Kidney glomerular epithelial cell (primary cell): ENCODE measurements at regions not wholly inside any gene's neighbourhood (a gene's known extent, or its start where the extent isn't known, plus 50 kb on each side); places are given as distances from the start of the nearest gene placed in this dataset.

Experiments used
- DNase-seq: peaks from one replicate; lab custom pipeline; 2025; lab: John Stamatoyannopoulos, UW

DNA sequence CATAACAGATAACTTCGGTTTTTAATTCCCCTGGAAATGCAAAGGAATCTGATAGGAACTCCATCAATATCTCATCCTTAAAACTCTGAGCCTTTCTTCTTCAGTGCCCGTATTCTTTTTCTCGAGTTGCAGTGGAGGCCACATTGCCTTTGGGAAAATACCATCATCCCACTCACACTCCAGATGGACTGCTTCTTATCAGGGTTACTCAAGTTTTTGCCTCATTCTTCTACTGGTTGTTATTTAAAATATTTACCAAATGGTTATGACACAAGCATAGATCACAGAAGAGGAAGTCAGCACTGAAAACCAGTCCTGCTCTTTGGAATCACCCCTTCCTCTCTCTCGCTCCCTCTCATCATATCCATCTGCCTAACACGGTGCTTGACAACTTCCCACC is 1020.5 kb upstream of the SLC10A2 start:
- DNase-seq = no peak

DNA sequence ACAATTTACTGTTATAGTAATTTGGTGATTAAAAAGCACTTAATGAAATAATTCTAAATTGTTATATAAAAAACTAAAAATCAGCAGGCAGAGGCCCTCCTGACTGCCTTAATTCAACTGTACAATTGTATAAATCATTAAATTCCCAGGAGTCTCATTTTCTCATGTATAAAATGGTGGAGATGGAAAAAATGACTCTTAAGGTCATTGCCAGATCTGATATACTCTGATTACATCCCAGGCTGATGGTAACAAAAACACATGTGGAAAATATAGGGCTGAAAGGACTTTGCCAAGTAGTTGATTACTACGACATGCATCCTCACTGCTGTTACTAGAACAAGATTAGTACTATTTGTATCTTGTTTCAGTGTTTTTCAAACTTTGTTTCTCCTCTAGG is 1020.0 kb upstream of the SLC10A2 start:
- DNase-seq = no peak

DNA sequence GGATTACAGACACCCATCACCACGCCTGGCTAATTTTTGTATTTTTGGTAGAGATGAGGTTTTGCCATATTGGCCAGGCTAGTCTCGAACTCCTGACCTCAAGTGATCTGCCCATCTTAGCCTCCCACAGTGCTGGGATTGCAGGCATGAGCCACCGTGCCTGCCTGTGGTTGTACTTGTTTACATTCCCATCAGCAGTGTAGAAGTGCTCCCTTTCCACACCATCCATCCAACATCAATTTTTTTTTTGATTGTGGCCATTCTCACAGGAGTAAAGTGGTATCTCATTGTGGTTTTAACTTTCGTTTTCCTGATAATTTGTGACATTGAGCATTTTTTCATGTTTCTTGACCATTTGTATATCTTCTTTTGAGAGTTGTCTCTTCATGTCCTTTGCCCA is 1019.4 kb upstream of the SLC10A2 start:
- no peak for DNase-seq

DNA sequence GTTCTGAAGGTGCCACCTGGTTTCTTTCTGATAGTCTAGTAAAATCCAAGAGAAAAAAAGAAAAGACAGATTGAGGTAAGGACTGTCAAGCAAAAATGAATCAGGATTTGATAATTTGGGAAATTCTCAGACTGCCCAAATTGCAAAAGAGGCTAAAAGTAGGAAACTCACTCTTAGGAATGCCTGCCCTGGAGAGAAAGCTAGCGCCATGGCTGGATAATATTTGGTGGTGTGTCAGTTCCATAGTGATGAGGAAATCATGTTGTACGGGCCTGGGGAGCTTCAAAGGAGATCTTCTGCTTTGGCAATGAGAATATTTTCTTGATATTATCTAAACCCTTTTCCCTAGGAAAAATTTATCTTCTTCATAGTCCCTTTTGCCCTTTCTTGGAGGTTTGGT is 1008.1 kb upstream of the SLC10A2 start:
- no peak for DNase-seq

DNA sequence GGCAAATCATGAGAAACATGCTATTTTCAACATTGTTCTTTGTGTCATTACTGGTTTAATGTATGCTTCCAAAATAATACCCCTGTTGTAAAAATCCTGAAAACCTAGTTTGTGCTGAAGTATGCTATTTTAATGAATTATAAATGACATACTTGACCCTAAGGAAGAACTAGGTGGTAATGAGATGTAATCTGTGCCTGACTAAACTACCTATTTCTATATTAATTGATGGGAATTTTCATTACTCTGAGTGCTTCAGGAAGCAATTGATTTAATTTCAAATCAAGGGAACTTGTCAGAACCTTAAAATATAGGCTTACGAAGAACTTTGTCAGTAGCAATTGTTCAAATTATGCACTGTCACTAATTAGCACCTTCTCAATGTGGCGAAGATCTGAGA is 1005.6 kb upstream of the SLC10A2 start:
- DNase-seq = no peak

DNA sequence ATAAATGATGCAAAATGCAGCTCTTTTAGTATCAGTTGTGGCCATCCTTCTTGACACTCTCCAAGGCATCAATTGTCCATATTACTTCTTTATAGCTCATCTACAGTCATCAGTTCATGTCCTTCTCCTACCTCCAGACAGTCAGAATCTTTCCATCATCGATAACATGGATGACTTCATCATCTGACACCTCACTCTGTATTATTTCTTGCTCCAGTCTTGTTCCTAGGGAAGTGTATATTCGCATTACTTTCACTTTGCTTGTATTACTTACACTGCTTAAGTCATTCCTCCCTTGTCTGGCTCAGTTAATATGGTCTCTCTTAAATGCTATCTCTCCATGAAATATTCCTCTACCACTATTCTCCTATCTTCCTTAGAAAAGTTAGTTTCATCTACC is 999.1 kb upstream of the SLC10A2 start:
- no peak for DNase-seq

DNA sequence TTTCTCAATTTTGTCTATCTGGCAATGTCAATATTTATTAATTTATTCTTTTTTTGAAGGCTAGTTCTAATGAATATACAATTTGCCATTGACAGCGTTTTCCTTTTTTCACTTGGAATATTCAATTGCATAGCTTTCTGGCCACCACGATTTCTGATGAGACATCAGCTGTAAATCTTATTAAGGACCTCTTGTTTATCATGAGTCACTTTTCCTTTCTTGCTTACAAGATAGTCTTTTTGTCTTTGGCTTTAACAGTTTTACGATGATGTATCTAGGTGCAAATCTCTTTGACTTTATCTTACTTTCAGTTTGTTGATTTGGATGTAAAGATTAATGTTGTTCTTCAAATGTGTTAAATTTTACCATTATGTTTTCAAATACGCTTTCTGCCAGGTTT is 991.6 kb upstream of the SLC10A2 start:
- no peak for DNase-seq

DNA sequence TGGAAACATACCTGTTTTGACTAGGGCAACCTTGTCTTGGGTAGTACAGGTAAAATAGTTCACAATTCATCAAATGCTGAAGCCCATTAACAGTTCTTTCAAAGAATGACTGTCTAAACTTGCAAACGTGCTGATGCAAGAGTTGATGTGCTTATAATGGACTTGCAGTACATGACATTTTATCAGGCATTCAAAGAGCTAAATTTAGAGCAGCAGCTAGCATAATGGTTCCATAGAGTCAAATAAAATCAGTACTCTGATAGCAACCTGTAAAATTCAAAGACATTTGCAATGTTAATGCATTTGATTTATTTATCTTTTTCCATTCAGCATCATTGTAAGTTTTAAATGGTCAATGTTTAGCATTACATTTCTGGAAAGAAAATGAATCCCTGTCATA is 979.7 kb upstream of the SLC10A2 start:
- no peak for DNase-seq

DNA sequence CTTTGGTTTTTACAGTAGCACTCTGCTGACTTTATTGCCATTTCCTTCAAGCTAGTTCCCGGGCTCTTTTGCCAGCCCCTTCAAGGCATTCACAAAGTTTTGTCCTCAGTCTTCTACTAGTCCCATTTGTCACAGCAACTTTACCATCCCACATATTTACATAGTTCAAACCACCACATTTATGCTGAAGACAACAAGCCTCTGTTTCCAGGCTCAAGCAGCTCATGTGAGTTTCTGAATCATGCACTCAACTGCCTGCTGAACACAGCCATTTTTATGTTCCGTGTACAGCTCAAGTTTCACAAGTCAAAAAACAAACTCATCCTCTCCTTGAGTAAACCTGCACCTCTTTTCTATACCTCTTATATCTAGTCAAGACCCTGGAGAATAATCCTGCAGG is 977.0 kb upstream of the SLC10A2 start:
- no peak for DNase-seq

DNA sequence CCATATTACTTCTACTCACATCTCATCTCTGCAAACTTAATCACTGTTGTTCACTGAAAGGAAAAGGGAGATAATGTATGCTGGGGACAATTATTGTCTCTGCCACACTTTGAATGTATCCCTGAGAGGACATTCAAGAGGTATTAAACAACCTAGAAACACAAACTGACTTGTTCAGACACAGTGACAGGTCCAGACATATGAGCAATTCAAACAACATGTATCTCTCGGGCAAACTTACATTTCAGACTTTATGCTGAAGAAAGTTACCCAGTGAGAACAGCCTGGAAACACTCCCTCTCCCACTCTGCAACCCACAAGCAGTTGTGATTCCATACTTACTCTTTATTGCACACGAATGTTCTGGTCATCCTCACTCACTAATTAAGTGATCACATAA is 968.7 kb upstream of the SLC10A2 start:
- no peak for DNase-seq

DNA sequence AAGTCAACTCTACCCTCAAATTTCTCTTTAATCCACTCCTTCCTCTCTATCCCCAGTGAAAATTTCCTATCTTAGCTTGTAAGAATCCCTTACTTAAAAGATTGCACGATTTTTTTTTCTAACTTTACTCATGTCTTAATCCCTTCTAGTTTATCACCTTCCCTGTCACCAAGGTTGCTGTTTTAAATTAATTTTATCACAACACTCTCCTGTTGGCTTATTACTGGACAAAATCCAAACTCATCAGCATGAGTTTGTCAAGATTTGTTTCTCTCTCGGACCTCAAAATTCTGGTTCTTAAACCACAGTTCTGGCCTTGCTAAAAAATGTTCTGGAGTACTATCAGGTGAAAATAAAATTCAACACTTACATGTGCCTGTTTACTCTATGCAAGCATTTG is 959.1 kb upstream of the SLC10A2 start:
- no peak for DNase-seq

DNA sequence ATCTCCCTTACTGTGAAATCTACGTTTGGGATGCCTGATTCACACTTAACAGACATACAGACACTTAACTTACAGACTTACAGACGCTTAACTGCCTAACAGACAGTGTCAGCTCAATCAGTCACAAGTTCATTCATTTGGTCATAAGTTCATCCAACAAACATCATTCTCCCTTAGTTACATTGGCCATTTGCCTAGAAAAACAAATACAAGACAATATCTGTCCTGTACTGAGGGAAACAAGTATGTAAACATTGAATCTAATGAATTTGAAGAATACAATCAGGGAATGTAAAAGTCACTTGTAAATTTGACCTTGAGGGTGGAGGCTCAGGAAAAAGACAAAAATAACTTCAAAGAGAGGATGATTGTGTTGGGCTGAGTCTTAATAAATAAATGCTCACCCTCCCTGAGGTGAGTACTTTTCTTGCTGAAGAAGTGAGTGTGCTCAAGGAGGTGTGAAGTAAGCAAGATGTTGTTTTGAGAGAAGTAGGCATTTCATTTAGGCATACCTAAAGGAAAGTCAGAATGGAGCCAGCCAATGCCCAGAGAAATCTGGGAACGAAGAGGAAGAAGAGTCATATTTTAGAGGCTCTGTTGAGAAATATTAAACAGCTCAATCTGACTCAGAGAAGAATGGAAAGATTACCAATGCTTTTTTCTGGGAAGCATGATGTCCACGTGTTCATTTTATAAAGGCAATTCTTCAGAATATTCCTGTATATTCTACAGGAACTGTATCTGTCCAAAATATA is 958.4 kb upstream of the SLC10A2 start:
- DNase-seq = peak; percentile 10

DNA sequence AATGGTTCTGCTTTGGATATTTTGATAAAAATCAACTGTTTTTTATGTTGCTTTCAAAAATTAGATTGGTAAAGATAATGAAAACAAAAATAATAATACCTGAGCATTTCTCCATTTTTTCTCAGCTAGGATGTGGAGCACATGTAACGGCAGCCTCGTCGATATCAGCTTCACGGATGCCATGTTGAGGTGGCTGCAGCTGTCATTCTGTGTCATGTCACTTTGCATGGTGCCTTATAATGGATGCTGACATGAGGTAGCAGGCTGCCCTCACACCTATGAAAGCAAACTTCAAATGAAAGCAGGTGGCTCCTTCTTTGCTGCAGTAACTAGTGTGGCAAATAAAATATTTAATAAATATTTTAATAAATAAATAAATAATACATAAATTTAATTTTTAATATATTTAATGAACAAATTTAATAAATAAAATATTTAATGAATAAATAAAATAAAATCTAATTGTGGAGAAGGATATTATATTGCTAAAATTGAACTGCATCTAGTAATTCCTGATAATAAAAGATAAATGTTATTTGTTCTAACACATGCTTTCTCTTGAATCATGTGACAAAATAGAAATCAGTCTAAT is 955.7 kb upstream of the SLC10A2 start:
- DNase-seq = no peak

DNA sequence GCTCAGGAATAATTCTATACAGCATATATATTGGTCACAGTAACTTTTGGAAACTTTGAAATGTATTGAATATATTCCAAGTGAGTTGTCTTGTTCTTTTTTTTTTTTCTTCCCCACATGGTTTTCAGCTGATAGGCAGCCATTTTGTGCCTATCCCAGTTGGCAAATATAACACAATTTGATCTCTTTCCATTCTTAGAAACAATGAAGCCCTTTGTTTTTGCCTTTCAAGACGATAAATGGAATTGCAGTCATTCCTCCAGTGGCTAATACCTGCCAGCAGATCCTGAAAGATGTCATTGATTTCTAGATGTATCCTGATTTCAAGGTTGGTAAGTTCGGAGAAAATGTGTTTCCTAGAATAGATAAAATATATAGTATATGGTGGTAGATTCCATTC is 951.1 kb upstream of the SLC10A2 start:
- no peak for DNase-seq

DNA sequence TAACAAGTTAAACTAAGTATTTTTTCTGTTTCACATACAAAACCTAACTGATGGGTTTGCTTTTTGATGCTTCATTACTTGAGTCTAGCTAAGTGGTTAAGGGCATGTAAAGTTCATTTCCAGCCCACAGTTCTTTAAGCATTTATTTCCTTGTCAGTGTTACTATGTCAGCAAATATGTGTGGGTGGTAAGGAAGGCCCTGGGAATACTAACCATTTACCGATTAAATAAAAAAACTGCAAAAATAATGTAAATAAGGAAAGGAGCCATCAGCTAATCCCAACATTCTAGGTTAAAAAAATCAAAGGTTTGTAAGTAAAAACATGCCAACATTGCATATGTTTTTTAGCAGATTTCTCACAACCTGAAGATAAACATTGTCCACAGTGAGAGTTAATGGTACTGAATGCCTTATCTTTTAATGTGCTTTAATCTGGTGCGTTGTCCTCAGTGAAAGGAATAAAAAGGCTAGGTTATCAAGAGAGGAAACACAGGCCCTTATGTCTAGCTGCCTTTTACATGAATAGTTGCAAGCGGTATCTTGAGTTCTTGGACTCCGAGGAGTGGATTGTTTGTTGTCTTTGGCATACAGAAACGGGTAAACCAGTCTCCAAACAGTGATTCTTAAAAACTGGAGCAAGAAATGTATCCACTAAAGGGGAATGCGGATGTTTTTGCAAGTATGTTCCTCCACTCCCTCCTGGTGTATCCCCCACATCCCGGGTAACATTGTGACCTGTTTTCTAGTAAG is 949.6 kb upstream of the SLC10A2 start:
- DNase-seq = peak; percentile 82

DNA sequence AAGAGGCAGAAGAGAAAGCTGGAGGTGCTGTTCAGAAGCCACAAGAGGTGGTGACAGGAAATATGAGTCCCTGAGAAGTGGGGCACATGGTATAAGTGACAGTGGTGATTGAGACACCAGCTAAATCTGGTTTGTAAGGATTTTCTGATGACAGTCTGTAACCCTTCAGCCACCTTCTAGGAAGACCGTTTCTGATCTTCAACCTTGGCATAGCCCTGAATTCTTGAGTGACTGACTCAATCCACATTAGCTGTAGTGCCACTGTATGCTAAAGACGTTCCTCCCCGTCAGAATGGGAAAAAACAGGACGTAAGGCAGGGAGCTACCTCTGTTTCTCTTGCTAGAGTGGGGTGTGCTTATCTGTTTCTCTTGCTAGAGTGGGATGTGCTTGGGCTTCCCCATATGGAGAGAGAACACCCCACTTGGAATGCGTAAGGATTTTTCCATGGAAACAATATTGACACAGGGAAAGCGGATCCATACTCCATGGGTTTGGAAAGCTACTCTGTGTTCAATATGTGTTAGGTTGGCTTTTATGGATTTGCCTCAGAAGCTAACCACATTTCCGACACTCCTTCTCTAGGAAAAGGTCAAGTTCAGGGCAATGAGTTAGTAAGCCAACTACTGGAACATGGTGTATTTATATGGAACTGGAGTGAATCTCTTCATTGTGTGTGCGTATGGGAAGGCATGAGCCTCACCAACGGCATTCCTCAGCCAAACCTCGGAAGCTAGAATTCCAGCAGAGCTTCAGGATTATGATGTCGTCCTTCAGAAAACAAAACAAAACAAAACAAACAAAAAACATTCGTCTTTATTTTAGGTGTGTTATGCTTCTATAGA is 948.8 kb upstream of the SLC10A2 start:
- peak; percentile 82 for DNase-seq

DNA sequence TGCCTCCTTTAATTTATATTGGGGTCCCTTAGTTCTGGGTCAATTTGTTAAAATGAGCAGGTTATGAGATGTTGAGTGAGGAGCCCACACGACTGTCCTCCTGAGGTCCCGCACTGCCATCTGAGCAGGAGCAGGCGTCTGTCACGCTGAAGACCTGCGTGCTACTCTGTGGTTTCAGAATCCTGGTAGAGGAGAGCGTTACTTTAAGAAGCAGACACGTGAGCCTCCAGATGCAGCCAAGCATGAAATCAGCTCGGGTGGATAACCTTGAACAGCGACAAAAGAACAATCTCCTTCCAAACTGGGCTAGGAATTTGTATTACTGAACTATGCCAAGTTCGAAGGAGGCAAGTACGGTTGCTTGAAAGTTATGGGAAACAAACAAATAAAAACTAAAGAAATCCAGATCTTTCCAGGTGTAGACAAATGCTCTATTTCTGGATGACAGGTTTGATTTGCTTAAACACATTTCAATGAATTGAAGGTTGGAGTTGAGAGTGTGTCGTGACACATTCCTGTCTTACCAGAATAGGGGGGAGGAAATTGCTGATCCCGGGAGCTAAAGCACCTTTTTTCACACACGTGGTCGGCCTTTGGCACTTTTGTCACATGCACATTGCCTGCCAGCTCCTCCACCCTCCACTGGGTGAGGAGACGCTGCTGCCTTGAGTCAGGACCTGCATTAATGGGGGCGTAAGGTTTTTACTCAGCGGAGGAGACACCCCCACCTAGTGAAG is 945.5 kb upstream of the SLC10A2 start:
- no peak for DNase-seq

DNA sequence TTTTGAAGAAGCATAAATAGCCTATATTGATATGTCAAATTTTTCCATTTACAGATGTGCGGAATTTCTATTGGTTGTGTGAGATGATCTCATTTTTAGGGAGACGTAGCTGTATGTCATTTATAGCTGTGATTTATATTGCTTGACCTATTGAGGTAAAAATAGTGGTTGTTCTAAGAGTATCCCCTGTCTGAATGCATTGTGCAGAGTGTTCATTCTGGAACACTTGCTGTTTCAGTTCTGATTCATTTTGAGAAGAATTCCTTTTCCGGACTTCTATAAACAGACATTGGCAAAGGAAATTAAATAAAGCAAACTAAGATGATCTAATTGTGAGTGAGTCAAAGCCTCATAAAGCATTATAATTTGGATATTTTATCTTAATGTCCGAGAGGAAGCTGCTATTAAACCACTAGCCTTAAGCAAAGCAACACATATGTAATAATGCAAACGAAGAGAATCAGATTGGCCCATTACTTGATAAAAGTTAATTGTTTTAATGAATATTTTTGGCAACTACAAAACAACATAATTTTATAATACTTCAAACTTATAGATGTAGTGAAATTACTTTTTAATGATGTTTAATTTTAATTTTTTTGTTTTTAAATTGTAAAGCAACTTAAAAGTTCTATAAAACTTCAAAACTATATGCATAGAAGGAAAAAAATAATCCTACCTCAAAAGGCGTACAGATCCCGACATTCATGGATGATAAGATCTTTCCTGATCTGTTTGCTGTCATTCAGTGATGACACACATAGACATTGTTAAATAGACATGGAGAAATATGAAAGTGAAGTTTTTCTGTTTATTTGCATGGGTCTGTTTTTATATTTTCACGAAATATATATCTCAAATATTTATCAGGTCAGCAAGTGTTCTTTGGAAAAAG is 942.6 kb upstream of the SLC10A2 start:
- peak; percentile 49 for DNase-seq

DNA sequence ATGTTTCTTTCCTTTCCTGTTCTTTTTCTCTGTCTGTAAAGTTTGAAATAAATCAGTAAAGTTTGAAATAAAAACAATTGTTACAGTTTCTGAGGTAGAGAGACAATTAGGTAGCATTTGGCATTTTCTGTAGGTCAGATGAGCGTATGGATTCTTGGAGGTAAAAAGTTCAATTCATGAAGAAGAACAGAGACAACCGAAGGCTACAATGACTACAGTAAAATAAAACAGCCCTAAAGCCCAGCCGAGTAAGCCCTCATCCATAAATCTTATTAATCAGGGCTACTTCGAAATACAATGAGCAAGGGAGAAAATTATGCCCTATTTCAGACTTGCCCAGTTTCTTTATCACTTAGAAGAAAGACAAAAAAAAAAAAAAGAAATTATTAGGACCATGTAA is 941.9 kb upstream of the SLC10A2 start:
- DNase-seq = no peak

DNA sequence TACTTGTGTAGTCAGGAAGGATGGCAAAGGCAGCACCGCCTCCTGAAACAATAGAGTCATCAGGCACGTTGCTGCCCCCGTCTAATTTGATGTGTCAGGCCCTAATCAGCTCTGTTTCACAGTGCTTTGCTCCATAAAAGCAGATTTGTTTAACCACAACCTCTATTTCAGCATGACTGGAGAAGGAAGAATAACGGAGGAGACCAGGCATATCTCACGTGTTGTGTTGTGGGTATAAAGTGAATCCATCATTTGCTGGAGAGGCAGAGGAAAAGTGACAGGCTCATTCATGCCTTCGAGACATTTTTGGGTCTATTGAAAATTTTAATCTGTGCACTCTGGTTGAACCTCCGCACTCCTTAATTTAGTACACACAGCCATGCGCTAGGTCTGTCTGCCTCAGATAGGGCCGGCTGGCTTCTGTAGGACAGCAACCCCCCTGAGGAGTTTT is 940.4 kb upstream of the SLC10A2 start:
- DNase-seq = peak; percentile 98

DNA sequence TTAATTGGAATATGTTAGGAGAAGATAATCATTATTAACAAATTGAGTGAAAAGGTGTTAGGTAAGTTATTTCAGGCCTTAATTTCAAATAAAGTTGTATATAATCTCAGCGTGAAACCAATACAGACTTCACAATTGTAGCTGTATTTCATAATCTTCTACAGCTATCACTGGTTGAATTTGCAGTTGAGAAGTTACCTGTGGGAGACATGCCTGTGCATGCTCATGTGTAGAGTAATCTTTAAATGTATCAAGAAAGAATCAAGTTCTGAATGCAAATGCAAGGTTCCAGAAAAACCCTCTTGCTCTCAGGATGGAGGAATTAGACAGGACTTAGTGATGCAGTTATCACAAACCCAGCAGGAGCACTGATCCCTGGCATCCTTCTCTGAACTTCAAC is 938.4 kb upstream of the SLC10A2 start:
- no peak for DNase-seq
